HG03432 (cell line): ENCODE measurements at regions not wholly inside any gene's neighbourhood (a gene's known extent, or its start where the extent isn't known, plus 50 kb on each side); places are given as distances from the start of the nearest gene placed in this dataset.

Experiments
- ATAC-seq: cut with Tn5 transposase; IDR thresholded peaks from one replicate; pipeline ENCODE4 v1.9.1; 2021; ENCODE audit warnings: mild to moderate bottlenecking, moderate library complexity; ENCODE audit not compliant: unreplicated experiment

DNA sequence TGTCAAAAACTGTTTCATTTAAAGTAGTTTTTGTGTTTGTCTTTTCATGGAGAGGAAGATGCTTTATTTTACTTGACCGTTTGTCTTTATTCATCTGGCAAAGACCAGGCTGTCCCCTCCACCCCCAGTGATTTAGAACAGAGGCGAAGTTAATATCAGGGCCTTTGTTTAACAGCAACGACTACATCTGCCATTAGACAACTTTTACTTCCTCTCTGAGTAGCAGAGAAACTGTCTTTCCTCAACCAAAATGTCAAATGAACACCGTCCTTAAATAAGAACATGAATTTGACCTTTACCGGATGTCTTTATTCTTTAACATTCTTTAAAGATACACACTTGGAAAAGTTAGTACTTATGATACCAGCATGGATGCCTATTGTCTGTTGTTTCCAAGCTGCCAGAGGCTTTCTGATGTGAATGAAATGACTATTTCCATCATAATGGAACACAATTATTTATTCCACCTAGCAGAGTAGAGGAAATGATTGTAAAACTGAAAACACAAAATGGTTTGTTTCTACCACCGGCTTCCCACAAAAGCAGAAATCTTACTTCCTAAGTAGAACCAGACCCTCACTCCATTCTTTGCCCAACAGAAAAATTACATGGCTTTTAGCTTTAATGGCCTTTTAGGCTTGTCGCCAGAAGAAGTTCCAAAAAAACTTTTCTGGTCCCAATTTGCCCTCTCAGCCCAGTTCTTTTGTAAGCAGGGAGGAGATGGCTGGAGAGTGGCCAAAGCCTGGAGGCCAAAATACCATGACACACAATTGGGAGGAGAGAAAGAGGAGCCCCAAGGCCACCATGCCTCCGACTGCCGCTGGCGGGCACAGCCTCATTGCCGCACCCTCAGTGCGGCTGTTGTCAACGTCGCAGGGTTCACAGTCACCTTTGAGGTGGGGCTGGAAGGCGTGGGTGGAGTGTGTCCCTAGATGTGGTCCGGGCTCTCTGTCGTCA is 168.5 kb downstream of the TEX36 start:
- no peak for ATAC-seq

GRCh38 chr10:125513429-125514182 is 169.4 kb downstream of the TEX36 start:
- no peak for ATAC-seq

GRCh38 chr10:125510998-125511397 is 172.0 kb downstream of the TEX36 start:
- no peak for ATAC-seq

DNA sequence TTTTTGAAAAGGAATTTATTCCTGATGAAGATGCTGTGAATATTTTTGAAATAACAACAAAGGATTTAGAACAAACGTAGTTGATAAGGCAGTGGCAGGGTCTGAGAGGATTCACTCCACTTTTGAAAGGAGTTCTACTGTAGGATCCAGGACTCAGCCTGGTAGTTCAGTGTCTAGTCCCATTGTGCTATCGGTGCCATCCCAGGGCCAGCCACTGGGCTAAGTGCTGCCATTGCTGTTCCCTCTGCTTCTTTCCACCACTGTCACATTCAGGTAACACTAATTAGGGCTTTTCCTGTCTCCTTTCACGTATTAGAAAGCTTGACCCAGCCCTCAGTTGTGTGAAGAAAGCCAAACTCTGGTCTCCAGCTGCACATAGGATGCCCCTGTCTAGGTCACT is 177.3 kb downstream of the TEX36 start:
- no peak for ATAC-seq

GRCh38 chr10:125502276-125502675 is 180.7 kb downstream of the TEX36 start:
- no peak for ATAC-seq

DNA sequence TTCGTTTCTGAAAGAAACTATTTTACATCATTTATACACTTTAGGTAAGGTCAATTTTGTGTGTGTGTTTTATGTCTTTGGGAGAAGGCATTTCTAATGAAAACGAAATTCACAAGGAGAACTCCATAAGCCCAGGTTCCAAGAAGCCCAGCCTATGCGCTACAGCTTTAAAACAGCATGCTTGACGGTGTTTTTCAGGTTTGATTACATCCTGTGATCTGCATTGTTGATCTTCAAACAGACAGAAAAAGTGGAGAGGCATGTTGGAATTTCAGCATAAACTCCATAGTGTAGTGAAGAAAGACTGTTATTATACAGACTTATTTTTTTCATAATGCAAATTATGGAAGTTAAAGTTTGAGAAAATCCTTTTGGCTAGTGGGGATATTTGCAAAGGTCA is 187.6 kb downstream of the TEX36 start:
- no peak for ATAC-seq

DNA sequence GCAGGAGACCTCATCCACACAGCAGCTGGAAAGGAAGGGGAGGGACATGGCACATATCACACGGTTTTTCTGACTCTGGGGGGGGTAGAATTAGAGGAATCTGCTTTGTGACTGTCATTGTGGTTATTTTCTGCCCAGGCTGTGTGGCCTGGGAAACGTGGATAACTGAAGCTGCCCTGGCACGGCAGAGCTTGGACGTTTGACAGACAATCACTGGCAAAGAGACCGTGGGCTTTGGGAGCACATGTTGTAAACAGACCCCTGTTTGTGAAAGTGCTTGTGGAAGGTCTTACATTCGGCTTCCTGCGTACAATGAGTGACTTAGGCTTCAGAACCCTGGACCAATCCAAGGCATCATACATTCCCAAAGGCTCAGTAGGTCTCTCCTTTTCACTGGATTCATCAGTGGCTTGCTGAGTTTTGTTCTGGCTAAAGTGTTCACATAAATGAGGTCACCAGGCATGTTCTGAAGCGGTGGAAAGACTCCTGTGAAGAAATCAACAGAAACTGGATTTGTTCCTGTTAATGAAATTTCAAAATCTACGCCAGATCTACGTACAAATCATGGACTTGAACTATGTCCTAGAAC is 188.2 kb downstream of the TEX36 start:
- no peak for ATAC-seq

GRCh38 chr10:125491381-125491780 is 191.6 kb downstream of the TEX36 start:
- ATAC-seq = no peak

GRCh38 chr10:125489731-125490130 is 193.2 kb downstream of the TEX36 start:
- ATAC-seq = no peak

DNA sequence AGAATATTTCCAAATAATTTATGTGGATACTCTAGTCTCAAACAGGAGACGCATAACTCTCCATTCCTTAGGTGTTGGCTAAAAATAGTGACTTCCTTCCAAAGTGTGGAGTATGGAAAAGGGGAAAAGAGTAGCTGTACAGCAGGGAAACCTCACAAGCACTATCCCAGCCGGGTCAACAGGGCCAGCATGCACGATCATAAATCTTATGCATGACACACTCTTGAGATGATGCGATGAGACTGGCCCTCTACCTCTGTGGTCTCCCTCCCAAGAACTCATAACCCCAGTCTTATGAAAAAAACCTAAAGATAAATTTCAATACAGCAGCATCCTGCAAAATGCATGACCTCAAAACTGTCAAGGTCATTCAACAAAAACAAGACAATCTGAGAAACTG is 197.3 kb downstream of the TEX36 start:
- no peak for ATAC-seq

- no peak for ATAC-seq
Measured at GRCh38 chr10:125484035-125484732, 198.8 kb downstream of the TEX36 start.

GRCh38 chr10:125482637-125483036 is 200.3 kb downstream of the TEX36 start:
- no peak for ATAC-seq

DNA sequence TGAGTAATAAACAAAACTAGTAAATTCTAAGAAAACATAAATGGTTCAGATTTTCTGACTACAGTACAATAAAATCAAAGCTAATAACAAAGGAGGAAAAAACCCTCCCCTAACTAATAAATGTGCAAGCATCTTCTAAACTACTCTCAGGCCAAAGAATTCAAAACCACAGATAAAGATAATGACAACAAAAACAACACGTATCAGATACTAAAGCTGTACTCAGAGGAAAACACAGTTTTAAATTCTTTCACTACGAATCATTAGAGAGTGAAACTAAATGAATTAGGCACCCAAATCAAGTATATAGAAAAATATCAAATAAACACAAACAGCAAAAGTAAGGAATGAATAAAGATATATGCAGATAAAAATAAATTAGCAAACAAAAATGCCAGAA is 200.9 kb downstream of the TEX36 start:
- no peak for ATAC-seq

DNA sequence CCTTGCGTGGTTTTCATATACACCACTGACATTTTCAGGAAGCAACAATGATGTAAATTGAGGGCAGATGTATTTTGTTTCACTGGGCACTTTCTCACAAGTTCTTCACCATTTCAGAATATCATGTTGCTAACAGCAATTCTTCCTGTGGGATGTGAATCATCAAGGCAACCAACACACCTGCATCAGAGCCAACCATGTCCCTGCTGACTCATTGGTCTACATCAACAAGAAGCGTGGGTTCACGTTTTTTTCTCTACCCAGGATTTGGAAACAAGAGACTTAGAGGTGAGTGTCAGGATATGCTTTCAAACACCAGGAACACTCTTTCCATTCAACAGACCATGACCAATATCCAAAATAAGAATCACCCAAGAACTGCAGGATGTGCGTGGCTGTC is 203.9 kb downstream of the TEX36 start:
- ATAC-seq = no peak

GRCh38 chr10:125475815-125476214 is 207.1 kb downstream of the TEX36 start:
- no peak for ATAC-seq

DNA sequence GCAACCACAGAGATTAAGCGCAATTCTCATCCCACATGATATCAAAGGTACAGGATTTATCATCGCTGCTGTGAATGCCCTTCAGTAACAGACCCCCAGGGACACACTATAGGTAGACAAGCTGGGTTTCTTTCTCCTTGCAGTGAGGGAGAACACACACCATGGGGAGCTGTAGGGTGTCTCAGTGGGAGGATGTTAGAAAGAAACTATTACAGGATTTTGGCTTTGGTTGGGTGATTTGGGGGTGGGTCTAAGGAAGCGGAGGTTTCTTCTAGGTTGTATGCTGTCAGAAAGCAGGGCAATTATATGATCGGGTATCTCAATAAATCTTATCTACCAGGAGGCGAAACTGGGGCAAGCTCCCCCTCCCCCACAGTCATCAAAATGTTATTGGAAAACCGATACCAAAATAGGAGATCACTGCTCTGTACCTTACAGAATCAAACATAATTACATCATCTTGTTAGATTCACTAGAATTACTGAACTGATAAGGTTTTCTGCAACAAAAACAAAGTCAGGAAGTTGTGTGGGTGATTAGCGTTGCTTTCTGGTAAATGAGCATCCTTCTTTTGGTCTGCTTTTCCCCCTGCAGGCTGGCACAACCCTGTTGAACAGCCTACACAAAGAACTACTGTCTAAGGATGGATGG is 209.7 kb downstream of the TEX36 start:
- no peak for ATAC-seq

GRCh38 chr10:125472010-125472607 is 210.9 kb downstream of the TEX36 start:
- ATAC-seq = no peak

DNA sequence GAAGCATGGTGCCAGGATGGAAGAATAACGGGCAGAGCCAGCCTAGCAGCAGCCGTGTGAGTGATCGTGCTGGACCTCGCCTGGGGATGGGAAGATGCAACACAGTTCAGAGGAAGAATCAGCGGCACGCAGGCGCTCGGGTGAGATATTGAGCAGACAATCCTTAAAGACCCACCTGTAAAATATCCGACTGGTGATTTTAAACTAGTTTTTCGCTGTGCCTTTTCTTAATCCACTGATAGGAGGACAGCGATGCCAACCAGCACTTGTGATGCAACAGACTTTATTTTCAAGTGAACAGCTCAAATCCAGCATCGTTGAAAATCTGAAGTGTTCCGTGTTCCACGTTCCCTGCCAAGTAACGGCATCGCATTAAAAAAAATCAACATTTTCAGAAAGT is 214.7 kb downstream of the TEX36 start:
- no peak for ATAC-seq

GRCh38 chr10:125466685-125467084 is 216.3 kb downstream of the TEX36 start:
- ATAC-seq = no peak

DNA sequence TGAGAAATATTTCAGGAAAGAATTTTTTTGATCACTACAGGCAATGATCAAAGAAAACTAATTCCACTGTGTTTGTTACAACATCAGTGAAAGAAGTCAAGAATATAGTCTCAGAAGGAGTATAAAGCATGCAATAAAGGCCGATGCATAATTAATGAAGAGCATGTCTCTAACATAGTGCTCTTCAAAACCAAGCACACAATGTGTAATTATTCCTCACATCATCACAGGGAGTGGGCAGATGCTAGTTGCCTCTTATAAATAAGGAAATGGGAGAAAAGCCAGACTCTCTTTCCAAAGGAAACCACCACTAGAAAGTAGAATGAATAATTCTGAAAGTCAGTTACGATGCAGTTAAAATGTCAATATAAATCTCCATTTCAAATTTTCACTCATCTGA is 220.1 kb downstream of the TEX36 start:
- ATAC-seq = no peak
